ENCODE measurements at regions not wholly inside any gene's neighbourhood (a gene's known extent, or its start where the extent isn't known, plus 50 kb on each side); places are given as distances from the start of the nearest gene placed in this dataset.
"Not testable (repeated sequence)": the region's sequence is repeated elsewhere in the genome, so short reads cannot be mapped to it uniquely, and the experiment has no call there.

DNA sequence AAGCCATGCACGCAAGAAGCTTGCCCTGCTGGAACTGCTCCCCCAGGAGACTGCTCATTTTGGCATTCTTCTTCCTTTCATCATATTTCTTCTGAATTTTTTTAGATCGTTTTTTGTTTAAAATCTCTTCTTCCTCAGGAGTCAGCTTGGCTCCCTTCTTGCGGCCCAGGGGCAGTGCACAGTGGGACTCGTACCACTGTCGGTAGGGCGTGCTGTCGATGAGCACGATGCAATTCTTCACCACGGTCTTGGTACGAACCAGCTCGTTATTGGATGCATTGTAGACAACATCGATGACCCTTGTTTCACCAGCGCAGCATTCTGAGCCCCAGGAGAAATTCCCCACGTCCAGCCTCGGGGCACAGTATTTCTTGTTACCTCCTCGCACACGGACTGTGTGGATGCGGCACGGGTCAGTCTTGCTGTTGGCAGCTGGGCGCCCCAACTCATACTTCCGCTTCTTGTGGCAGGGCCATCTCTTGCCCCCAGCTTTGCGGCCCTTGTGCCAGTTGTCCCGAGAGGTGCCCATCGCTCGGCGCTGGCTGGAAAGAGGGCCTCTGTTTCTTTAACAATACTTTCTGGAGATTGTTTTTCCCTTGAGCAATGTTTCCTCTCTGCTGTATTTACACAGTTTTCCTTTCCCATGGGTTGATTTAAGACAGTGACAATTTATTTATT is 452.4 kb downstream of the TMEM121 start:
- in situ Hi-C loops (cut with MboI; ENCODE audit: low sequenced_read_pairs) = no loop called here

DNA sequence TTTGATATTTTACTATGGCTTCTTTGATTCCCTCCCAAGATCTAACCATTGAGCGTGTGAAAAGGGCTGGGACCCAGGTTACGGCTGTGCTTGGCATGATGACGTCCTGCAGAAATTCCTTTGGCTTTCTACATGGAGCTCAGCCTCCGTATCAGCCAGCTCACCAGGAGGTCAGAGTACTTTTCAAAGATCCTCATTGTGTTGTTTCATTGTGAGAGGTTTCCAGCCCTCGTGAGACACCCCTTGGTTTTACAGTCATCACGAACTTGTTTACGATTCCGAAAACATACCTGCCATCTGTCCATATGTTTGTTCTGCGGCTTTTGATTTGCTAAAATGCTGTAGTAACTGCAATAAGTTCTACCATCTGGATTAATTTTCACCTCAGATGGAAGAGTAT is 453.1 kb downstream of the TMEM121 start:
- in situ Hi-C loops (cut with MboI; ENCODE audit: low sequenced_read_pairs) = no loop called here

DNA sequence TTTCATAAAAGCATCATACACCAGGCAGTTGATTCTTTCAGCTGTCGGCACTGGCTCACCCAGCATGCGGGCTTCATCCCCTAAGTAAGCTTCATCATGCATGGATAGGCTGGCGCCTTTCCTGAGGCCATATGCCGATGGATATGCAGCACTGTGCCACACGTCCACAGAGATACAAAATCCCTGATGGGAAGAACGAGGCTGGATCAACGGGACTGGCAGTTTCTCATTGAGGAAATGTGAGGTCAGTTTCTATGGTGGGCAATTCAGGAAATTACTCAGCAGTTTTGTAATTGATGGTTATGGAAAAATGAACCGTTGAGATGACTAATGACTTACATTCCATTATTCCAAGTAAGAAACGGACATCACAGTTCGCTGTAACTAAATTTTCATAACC is 453.8 kb downstream of the TMEM121 start:
- in situ Hi-C loops (cut with MboI; ENCODE audit: low sequenced_read_pairs) = no loop called here

DNA sequence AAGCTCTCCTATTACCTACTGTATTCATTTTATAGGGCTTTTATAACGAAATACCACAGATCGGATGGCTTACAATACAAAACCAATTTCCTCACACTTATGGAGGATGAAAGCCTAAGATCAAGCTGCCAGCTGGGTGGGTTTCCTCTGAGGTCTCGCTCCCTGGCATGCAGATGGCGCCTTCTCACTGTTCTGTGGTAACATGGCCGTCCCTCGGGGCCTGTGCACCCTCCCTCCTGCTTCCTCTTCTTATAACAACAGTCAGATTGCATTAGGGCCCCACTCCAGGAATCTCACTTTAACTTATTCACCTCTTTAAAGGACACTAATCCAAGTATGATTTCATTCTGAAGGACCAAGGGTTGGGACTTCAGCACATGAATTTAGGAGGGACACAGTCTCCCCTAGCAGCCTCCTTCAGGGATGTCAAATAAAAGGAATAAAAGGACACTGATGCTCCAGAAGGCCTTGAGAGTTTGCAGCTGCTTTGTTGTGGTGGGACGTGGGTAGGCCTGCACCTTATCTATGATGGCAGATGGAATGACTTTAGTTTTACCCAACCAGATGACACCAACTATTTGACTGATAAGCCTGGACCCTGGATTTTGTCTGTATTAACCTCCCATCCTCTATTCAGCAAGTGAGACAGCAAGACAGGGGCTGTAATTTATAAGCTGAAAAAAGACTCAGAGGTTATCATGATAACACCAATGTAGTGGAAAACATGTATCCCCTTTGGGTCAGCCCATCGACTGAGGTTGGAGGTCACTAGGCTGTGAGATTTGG is 455.3 kb downstream of the TMEM121 start:
- in situ Hi-C loops (cut with MboI; ENCODE audit: low sequenced_read_pairs) = not testable (repeated sequence)

DNA sequence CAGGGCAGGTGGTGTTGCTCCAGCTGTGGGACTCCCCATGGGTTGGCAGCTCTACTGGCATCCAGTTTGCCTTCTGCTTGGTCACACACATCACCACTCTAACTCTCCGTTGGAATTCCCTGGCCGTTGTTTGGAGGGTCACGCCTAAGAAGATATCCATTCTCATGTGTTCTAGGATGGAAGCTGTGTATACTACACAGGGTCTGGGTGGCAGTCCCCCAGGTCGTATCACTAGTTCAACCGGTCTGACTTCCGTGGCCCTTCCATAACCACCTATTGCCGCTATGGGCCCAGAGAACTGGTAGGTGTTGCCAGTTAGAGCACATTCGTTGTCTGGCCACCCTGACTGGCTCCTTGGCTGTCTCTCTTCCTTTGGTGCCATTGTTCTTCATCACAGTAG is 456.3 kb downstream of the TMEM121 start:
- in situ Hi-C loops (cut with MboI; ENCODE audit: low sequenced_read_pairs) = no loop called here

DNA sequence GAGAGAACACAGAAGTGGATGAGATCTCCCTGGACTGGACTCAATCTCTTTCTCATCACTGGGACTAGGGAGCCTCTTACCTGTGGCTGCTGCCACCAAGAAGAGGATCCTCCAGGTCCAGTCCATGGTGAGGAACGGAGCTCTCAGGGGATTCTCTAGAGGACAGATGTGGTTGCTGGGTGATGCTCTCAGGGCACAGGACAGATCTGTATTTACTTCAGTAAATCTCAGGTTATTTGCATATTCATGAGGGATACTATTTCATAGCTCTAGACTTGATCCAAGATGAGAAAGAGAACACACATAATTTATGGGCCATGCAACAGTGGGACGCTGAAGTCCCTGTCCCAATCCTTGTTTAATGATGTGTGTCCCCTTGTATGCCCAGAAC is 460.5 kb downstream of the TMEM121 start:
- in situ Hi-C loops (cut with MboI; ENCODE audit: low sequenced_read_pairs) = no loop called here

DNA sequence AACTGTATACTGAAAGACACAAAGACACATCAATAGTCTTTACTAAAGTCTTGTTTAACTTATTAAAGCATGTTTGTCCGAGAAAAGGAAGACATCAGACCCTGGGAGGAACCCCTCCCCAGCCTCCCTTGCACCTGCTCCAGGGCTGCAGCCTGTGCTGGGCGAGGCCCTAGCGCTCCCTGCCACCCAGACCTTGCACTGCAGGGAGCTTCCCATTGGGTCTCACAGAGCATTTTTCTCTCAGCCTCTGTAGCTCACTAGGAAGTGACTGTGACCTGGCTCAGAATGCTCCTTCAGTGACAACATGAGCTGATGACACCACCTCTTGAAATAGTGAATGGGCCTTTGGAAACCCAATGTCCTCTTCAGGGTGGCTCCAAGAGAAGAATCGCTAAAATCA is 461.2 kb downstream of the TMEM121 start:
- in situ Hi-C loops (cut with MboI; ENCODE audit: low sequenced_read_pairs) = no loop called here

DNA sequence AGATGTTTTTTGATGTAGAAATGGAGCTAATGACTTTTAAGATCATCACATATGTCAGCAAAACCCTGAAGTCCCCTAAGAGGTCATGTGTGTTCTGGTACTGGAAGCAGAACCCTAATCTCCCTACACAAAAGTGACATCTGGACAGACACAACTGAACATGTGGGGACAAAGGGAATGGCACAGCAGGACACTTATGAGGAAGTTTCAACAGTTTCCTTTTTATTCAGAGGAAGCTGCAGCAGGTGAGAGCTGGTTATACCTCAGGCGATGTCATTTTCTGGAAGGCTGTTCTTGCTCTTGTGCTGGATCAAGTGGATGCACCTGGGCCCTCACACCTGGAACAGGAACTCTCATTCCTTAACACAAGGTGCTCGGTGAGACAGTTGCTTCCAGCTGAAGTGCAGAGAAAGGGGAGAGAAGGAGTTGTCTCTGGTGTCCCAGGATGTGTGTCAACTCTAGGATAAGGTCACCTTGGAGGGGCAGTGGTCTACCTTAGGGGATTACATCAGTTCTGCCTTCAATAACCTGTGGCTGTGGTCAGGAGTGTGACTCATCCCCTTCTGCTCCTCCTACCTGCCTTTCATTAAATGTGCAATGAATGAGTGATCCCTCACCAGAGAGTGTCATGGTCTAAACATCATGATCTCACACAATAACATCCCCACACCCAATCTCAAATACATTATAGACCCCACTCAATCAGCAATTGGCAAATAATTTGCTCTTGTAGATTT is 463.4 kb downstream of the TMEM121 start:
- in situ Hi-C loops (cut with MboI; ENCODE audit: low sequenced_read_pairs) = no loop called here

DNA sequence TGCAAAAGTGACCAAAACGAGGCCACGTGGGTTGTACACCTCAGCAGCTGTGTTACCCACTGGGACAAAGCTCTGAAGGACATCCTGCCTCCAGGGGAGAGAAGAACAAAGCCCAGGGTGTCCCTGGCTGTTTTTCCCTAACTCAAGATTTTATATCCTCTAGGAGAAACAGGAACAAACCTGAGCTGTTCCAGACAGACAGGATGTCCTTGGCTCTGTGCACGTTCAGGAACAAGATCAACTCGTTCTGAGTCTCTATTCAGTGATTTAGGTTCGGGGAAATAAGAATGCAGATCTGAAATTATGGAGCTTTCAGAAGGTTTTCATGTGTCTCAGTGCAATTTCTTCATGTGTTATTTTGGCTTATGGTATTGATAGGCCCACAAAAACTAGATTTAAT is 465.3 kb downstream of the TMEM121 start:
- in situ Hi-C loops (cut with MboI; ENCODE audit: low sequenced_read_pairs) = not testable (repeated sequence)

DNA sequence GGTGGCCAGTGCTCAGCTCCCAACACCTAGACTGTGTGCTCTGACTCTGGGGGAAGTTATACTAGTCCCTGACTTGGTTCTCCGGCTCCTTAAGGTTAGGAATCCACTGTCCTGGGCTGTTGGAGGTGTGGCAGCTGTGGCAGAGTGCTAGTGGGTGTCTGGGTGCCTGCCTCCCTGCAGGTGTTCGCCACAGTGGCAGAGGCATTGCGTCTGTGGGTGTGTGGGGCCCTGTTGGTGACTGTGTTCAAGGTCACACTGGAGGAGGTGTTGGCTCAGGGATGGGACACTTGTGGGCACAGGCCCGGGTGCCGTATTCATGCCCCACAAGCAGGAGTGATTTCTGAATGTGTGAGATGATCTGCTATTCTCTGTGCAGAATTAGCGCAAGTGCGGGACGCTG is 467.4 kb downstream of the TMEM121 start:
- in situ Hi-C loops (cut with MboI; ENCODE audit: low sequenced_read_pairs) = no loop called here

DNA sequence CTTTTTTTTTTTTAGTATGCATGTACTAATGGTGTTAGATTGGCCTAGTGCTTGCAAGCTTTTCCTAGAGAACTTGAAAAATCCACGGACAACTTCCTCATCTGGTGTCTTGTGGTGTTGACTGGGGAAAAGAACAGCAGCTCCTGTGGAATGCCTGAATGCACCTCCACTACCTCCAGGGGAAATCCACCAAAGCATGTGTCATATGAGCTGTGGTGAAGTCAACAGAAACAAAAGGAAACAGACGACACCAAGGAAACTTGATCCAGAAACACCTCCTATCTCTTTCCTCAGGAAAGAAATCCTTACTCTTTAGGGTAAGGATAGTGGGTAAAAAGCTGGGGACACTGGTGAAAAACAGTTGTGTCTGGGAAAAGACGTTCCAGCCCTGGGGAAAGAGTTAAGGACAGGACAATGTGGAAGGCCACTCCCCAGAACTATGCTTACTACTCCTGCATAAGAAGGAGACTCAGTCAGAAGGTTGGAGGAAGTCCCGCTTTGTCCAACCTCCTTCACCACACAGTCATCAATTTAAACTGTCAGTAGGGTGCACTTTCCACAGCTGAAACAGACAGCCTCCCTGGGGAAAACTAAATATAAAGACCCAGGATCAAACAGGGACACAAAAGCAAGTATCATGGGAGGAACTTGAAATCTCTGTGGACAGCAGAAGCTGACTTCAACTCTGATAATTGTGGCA is 468.8 kb downstream of the TMEM121 start:
- in situ Hi-C loops (cut with MboI; ENCODE audit: low sequenced_read_pairs) = not testable (repeated sequence)

DNA sequence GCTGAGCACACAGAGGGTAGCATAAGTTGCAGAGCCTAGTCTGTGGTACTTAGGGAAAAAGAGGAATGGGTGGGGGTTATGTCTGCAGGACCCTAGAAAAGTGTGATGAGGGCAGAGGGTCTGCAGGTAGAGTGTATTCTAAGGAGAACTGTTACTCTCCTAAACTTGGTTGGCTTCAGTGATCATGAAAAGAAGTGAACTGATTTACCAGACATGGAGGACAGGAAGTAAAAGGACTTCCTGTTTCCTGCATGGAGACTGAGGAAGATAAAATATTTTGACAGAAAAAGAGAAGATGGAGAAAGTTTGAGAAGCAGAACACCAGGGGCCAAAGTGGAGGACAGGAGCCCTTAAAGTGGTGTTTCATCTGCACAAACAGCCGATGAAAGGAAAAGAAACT is 472.2 kb downstream of the TMEM121 start:
- in situ Hi-C loops (cut with MboI; ENCODE audit: low sequenced_read_pairs) = not testable (repeated sequence)

DNA sequence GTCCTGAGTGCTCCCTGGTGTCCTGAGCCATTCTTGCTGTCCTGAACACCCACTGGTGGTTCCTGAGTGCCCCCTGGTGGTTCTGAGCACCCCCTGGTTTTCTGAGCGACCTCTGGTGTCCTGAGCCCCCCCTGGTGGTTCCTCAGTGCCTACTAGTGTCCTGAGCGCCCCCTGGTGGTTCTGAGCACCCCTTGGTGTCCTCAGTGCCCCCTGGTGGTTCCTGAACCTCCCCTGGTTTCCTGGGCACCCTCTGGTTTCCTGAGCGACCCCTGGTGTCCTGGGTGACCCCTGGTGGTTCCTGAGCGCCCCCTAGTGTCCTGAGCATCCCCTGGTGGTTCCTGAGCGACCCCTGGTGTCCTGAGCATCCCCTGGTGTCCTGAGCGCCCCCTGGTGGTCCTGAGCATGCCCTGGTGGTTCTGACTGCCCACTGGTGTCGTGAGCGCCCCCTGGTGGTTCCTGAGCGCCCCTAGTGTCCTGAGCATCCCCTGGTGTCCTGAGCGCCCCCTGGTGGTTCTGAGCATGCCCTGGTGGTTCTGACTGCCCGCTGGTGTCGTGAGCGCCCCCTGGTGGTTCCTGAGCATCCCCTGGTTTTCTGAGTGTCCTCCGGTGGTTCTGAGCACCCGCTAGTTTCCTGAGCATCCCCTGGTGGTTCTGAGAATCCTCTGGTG is 473.1 kb downstream of the TMEM121 start:
- in situ Hi-C loops (cut with MboI; ENCODE audit: low sequenced_read_pairs) = no loop called here

DNA sequence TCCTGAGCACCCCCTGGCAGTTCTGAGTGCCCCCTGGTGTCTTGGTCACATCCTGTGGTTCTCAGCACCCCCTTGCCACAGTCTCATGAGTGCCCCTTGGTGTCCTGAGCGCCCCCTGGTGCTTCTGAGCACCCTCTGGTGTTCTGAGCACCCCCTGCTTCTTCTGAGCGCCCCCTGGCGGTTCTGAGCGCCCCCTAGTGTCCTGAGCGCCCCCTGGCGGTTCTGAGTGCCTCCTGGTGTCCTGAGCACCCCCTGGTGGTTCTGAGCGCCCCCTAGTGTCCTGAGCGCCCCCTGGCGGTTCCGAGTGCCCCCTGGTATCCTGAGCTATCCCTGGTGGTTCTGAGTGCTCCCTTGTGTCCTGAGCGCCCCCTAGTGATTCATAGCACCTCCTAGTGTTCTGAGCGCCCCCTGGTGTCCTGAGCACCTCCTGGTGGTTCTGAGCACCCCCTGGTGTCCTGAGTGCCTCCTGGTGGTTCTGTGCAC is 473.7 kb downstream of the TMEM121 start:
- in situ Hi-C loops (cut with MboI; ENCODE audit: low sequenced_read_pairs) = not testable (repeated sequence)

DNA sequence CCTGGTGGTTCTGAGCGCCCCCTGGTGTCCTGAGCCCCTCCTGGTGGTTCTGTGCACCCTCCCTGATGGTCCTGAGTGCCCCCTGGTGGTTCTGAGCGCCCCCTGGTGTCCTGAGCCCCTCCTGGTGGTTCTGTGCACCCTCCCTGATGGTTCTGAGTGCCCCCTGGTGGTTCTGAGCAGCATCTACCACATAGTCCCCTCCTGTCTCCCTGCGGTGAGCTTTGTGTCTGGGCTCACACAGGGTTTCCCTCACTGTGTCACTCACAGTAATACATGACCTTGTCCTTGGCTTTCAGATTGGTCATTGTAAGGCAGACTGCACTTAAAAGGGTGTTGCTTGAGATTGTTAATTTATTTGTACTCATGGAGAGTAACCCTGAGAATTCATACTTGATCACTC is 474.9 kb downstream of the TMEM121 start:
- in situ Hi-C loops (cut with MboI; ENCODE audit: low sequenced_read_pairs) = not testable (repeated sequence)

DNA sequence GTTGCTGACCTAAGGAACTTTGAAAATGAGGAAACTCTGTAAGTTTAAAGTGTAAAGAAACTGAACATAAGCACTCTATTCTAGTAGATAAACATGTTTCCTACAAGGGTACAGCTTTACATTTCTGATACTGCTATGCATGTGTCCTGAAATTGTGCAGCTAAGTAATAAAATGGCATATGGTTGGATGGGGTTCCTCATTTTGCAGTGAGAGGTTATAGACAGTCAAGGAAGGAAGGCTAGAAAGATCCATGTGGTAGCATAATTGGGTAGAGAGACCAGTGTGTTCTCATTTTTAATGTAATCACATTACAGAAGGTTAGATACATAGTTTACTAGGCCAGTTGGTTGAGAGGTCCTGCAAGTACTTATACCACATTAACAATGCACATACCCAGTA is 477.0 kb downstream of the TMEM121 start:
- in situ Hi-C loops (cut with MboI; ENCODE audit: low sequenced_read_pairs) = no loop called here

DNA sequence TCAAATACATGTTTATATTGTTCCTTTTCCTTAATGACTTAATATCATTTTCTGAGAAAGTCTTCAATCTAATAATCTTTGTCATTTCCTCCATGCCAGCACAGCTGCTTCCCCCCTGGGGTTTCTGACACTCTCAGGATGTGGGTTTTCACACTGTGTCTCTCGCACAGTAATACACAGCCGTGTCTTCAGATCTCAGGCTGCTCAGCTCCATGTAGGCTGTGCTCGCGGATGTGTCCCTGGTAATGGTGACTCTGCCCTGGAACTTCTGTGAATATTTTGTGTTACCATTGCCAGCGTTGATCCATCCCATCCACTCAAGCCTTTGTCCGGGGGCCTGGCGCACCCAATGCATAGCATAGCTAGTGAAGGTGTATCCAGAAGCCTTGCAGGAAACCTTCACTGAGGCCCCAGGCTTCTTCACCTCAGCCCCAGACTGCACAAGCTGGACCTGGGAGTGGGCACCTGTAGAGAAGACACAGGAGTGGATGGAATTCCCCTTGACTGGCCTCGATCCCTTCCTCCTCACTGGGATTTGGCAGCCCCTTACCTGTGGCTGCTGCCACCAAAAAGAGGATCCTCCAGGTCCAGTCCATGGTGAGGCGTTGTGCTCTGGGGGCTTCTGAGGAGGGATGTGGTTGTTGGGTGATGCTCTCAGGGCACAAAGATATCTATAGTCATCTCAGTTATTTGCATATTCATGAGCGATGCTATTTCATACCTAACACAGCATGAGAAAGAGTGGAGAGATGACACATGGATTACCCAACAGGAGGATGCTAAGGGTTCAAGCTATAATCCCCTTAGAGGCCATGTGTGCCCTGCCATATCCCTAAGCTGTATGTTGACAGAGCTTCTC is 478.8 kb downstream of the TMEM121 start:
- in situ Hi-C loops (cut with MboI; ENCODE audit: low sequenced_read_pairs) = not testable (repeated sequence)

DNA sequence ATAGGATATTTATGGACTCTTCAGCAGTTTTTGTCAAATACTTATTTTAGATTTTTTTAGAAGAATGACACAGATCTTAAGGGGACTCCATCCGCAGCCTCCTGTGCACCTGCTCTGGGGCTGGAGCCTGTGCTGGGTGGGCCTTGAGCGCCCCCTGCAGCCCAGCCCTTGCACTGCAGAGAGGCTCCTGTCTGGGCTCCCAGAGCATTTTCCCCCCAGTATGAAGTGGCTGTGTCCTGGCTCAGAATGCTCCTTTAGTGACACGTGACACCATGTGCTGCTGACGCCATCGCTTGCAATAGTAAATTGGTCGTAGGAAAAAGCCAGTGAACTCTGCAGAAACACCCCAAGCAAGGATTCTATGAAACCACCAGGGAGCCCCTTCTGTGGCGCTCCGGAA is 479.7 kb downstream of the TMEM121 start:
- in situ Hi-C loops (cut with MboI; ENCODE audit: low sequenced_read_pairs) = not testable (repeated sequence)

DNA sequence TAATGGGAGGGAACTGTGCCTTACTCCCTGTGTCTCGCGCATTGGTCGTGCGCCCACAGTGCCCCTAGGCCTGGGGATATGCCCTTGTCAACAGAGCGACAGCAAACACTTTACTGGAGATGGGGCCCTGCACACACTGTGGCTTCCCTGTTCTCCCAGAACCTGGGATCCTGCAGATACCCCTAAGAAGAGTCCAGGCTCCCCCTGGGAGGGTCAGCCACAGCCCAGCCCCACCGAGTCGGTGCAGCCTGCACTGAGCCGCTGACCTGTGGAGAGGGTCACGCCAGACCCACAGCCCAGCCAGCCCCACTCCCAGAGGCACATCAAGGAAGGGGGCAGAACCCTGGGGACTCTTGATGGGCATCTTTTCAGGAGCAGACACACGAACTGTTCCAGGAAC is 480.3 kb downstream of the TMEM121 start:
- in situ Hi-C loops (cut with MboI; ENCODE audit: low sequenced_read_pairs) = not testable (repeated sequence)

DNA sequence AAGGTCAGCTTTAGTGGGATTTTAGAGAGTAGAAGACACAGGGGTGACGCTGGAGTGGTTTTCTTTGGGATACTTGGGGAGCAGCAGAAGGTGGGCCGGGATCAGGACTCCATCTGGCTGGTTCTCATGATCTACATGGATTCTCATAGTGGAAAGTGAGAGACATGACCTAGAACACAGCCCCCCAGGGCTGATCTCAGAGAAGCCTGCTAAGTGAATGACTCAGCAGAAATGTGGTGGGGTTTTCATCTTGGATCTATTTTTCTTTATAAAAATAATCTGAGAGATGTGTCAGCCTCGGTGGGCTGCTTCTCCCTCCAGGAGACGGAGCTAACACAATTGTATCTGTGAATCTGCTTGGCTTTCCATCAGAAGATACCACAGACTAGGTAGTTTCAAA is 484.4 kb downstream of the TMEM121 start:
- in situ Hi-C loops (cut with MboI; ENCODE audit: low sequenced_read_pairs) = no loop called here
